Cardiac muscle cell (in vitro differentiated cells and primary cell): ENCODE measurements at regions not wholly inside any gene's neighbourhood (a gene's known extent, or its start where the extent isn't known, plus 50 kb on each side); places are given as distances from the start of the nearest gene placed in this dataset.

Source experiments
- DNase-seq, 2 donors: peaks; one replicate each; pipeline versions ENCODE4 v3.0.0 to v3.0.0-alpha.2; 2010 to 2017; ENCODE audit warnings: low read depth in 1 of 2, low spot score in 1 of 2
- H3K27ac ChIP-seq: fragments of 200-600 bp; sonication (generic); 2 replicates; pipeline ENCODE4 v1.5.1; 2016
- H3K27me3 ChIP-seq: fragments of 200-600 bp; sonication (generic); 2 replicates; pipeline ENCODE4 v1.6.0; 2016; ENCODE audit warnings: control low read depth
- H3K36me3 ChIP-seq: fragments of 200-600 bp; sonication (generic); 2 replicates; pipeline ENCODE4 v1.5.1; 2016; ENCODE audit warnings: control low read depth
- H3K4me1 ChIP-seq: fragments of 200-600 bp; sonication (generic); 2 replicates; pipeline ENCODE4 v1.8.1; 2017; ENCODE audit warnings: low read depth, mild to moderate bottlenecking, mixed run types
- H3K4me3 ChIP-seq: fragments of 200-600 bp; sonication (generic); 2 replicates; pipeline ENCODE4 v1.5.1; 2016; ENCODE audit warnings: mild to moderate bottlenecking
- H3K9me3 ChIP-seq: fragments of 200-600 bp; sonication (generic); 2 replicates; pipeline ENCODE4 v1.5.1; 2017; ENCODE audit warnings: low read depth, mild to moderate bottlenecking, control low read depth
- TF ChIP-seq, protein P1 (sequence below): IDR thresholded peaks from 2 replicates; pipeline ENCODE4 v1.5.1; 2012; ENCODE audit warnings: low read depth, mild to moderate bottlenecking, low read length

GRCh38 chr2:234722176-234722575 is 225.3 kb upstream of the ARL4C start:
- no peak overlapping the region for H3K27ac ChIP-seq
- no peaks in the 10 kb centered on the region for H3K36me3 ChIP-seq
- TF ChIP-seq, protein P1, sequence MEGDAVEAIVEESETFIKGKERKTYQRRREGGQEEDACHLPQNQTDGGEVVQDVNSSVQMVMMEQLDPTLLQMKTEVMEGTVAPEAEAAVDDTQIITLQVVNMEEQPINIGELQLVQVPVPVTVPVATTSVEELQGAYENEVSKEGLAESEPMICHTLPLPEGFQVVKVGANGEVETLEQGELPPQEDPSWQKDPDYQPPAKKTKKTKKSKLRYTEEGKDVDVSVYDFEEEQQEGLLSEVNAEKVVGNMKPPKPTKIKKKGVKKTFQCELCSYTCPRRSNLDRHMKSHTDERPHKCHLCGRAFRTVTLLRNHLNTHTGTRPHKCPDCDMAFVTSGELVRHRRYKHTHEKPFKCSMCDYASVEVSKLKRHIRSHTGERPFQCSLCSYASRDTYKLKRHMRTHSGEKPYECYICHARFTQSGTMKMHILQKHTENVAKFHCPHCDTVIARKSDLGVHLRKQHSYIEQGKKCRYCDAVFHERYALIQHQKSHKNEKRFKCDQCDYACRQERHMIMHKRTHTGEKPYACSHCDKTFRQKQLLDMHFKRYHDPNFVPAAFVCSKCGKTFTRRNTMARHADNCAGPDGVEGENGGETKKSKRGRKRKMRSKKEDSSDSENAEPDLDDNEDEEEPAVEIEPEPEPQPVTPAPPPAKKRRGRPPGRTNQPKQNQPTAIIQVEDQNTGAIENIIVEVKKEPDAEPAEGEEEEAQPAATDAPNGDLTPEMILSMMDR = no peak
- no peaks in the 10 kb centered on the region for H3K27me3 ChIP-seq
- DNase-seq = peak in 1 of 2 donors; percentile 51
- no peaks in the 10 kb centered on the region for H3K4me1 ChIP-seq
- no peak overlapping the region for H3K4me3 ChIP-seq
- H3K9me3 ChIP-seq = no peaks in the 10 kb centered on the region

GRCh38 chr2:234719116-234719716 is 222.3 kb upstream of the ARL4C start:
- no peaks in the 10 kb centered on the region for H3K27me3 ChIP-seq
- no peaks in the 10 kb centered on the region for H3K4me1 ChIP-seq
- DNase-seq = no peak
- TF ChIP-seq, protein P1 = no peak
- no peaks in the 10 kb centered on the region for H3K36me3 ChIP-seq
- H3K27ac ChIP-seq = no peak overlapping the region
- no peak overlapping the region for H3K4me3 ChIP-seq
- H3K9me3 ChIP-seq = no peaks in the 10 kb centered on the region

DNA sequence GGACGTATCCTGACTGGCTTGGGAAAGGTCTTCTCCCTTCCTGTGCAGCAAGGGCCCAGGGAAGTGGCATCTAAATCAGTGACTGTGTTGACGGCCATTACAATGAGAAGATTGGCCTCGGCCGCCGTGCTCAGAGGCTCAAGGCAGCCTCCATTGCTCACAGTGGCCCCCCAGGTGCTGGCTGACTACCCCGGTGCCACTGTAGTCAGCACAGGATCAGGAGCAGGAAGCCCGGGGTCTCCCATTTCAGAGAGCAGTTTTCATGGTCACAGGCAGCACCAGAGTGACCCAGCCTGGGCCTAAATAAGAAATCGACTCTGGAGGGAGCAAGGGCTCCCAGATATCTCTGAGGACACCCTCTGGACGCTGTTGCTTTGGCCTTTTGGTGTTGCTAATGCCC is 219.4 kb upstream of the ARL4C start:
- Histone ChIP-seq H3K27me3 (no peaks in the 10 kb centered on the region), H3K4me1 (no peaks in the 10 kb centered on the region), H3K4me3 (no peak overlapping the region), H3K9me3 (no peaks in the 10 kb centered on the region), H3K27ac (no peak overlapping the region), H3K36me3 (no peaks in the 10 kb centered on the region)
- TF ChIP-seq, protein P1 = no peak
- DNase-seq = no peak

- Histone ChIP-seq H3K27ac (no peak overlapping the region), H3K27me3 (no peaks in the 10 kb centered on the region), H3K4me3 (no peak overlapping the region), H3K9me3 (no peaks in the 10 kb centered on the region), H3K36me3 (no peaks in the 10 kb centered on the region), H3K4me1 (no peaks in the 10 kb centered on the region)
- DNase-seq = no peak
- TF ChIP-seq, protein P1 = no peak
These were observed 218.9 kb upstream of the ARL4C start for GRCh38 chr2:234715671-234716250.

- Histone ChIP-seq H3K27ac (no peak overlapping the region), H3K36me3 (no peaks in the 10 kb centered on the region), H3K4me3 (no peak overlapping the region), H3K9me3 (no peaks in the 10 kb centered on the region), H3K27me3 (no peaks in the 10 kb centered on the region), H3K4me1 (no peaks in the 10 kb centered on the region)
- no peak for DNase-seq
- TF ChIP-seq, protein P1 = no peak
These were observed 217.8 kb upstream of the ARL4C start for GRCh38 chr2:234714711-234715110.
